Smooth muscle cell (in vitro differentiated cells): ENCODE measurements at regions not wholly inside any gene's neighbourhood (a gene's known extent, or its start where the extent isn't known, plus 50 kb on each side); places are given as distances from the start of the nearest gene placed in this dataset.

Experiments
- DNase-seq: peaks from one replicate; lab custom pipeline; 2025; ENCODE audit not compliant: unreplicated experiment; lab: John Stamatoyannopoulos, UW
- H2AFZ ChIP-seq: fragments of 200-600 bp; sonication (generic); 2 replicates; pipeline ENCODE4 v1.6.0; 2016; ENCODE audit warnings: antibody characterized with exemption, low read depth, mild to moderate bottlenecking
- H3F3A ChIP-seq: fragments of 200-600 bp; sonication (generic); 2 replicates; pipeline ENCODE4 v1.6.0; 2017; ENCODE audit warnings: antibody characterized with exemption, low read depth
- H3K27ac ChIP-seq: fragments of 200-600 bp; sonication (generic); 2 replicates; pipeline ENCODE4 v1.5.1; 2016; ENCODE audit warnings: low read depth, mild to moderate bottlenecking
- H3K27me3 ChIP-seq: fragments of 200-600 bp; sonication (generic); 2 replicates; pipeline ENCODE4 v1.6.1; 2016; ENCODE audit warnings: low read depth, mild to moderate bottlenecking
- H3K36me3 ChIP-seq: fragments of 200-600 bp; sonication (generic); 2 replicates; pipeline ENCODE4 v1.5.1; 2016; ENCODE audit warnings: low read depth
- H3K4me1 ChIP-seq: fragments of 200-600 bp; sonication (generic); 2 replicates; pipeline ENCODE4 v1.5.1; 2016; ENCODE audit warnings: low read depth
- H3K4me2 ChIP-seq: fragments of 200-600 bp; sonication (generic); 2 replicates; pipeline ENCODE4 v1.6.0; 2016; ENCODE audit warnings: mild to moderate bottlenecking
- H3K4me3 ChIP-seq: fragments of 200-600 bp; sonication (generic); 2 replicates; pipeline ENCODE4 v1.5.1; 2016; ENCODE audit warnings: mild to moderate bottlenecking
- H3K79me2 ChIP-seq: fragments of 200-600 bp; sonication (generic); 2 replicates; pipeline ENCODE4 v1.6.0; 2016; ENCODE audit warnings: low read depth, mild to moderate bottlenecking
- H3K9ac ChIP-seq: fragments of 200-600 bp; sonication (generic); 2 replicates; pipeline ENCODE4 v1.6.0; 2016; ENCODE audit warnings: low read depth
- H3K9me3 ChIP-seq: fragments of 200-600 bp; sonication (generic); replicated peaks from 2 replicates; pipeline ENCODE4 v1.5.1; 2016; ENCODE audit warnings: low read depth
- H4K20me1 ChIP-seq: fragments of 200-600 bp; sonication (generic); 2 replicates; pipeline ENCODE4 v1.6.0; 2016; ENCODE audit warnings: low read depth
- WGBS: methylation state at CpG from one replicate; pipeline ENCODE4 v1.1.7; 2016; ENCODE audit warnings: low lambda C conversion rate; 5-methylcytosine and 5-hydroxymethylcytosine counted together
- TF ChIP-seq, protein P1 (sequence below): fragments of 200-600 bp; sonication (generic); IDR thresholded peaks from 2 replicates; pipeline ENCODE4 v1.5.1; 2017; ENCODE audit warnings: borderline replicate concordance, mild to moderate bottlenecking, antibody characterized with exemption; ENCODE audit not compliant: insufficient read depth, poor library complexity, severe bottlenecking

DNA sequence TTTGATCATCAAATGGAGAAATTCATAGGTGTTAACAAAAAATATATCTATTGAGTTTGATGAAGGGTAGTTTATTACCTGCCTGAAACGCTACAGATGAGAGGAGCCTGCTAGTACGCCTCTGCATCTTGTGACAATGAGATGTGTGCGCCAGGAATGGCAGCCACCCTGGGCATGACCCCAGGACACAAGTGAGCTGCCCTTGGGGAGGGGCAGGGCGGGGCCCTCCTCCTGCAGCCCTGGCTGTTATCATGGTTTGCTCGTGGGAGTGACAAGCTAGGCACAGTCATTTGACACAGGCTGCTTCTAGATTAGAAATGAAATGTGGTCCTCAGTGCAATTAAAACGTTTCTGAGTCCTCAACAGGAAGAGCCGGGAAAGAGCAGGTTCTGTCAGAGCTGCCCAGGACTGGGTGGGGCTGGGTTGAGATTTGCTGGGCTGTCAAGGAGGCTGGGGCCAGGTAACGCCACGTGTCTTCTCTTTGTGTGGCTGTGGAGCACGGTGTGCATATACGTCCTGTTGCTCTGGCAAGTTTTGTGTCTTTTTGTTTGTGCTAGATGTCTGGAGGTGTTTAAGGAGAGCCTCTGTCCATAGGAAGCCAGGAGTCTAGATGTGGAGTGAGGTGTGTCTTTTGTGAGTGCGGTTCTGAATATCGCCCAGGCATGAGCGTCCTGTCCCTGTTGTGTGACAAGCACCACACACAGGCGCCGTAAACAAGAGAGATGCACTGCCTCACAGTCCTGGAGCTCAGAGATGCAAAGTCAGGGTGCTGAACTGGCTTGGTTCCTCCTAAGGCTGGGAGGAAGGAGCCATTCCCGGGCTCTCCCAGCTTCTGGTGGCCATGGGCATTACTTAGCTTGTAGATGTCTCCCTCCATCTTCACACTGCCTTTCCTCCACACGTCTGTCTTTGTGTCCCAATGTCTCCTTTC, 129.0 kb upstream of the IRX4 start:
- Histone ChIP-seq H3K4me2 (no peak overlapping the region), H3K36me3 (no peaks in the 10 kb centered on the region), H2AFZ (no peak overlapping the region), H4K20me1 (no peaks in the 10 kb centered on the region), H3K79me2 (no peaks in the 10 kb centered on the region), H3K9ac (no peak overlapping the region), H3F3A (no peaks in the 10 kb centered on the region), H3K27me3 (no peaks in the 10 kb centered on the region), H3K27ac (no peak overlapping the region), H3K4me1 (no peaks in the 10 kb centered on the region), H3K9me3 (no peaks in the 10 kb centered on the region), H3K4me3 (no peak overlapping the region)
- no peak for DNase-seq
- TF ChIP-seq, protein P1, sequence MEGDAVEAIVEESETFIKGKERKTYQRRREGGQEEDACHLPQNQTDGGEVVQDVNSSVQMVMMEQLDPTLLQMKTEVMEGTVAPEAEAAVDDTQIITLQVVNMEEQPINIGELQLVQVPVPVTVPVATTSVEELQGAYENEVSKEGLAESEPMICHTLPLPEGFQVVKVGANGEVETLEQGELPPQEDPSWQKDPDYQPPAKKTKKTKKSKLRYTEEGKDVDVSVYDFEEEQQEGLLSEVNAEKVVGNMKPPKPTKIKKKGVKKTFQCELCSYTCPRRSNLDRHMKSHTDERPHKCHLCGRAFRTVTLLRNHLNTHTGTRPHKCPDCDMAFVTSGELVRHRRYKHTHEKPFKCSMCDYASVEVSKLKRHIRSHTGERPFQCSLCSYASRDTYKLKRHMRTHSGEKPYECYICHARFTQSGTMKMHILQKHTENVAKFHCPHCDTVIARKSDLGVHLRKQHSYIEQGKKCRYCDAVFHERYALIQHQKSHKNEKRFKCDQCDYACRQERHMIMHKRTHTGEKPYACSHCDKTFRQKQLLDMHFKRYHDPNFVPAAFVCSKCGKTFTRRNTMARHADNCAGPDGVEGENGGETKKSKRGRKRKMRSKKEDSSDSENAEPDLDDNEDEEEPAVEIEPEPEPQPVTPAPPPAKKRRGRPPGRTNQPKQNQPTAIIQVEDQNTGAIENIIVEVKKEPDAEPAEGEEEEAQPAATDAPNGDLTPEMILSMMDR: no peak
- 88% methylated on average over 18 of the region's 18 CpGs for WGBS

DNA sequence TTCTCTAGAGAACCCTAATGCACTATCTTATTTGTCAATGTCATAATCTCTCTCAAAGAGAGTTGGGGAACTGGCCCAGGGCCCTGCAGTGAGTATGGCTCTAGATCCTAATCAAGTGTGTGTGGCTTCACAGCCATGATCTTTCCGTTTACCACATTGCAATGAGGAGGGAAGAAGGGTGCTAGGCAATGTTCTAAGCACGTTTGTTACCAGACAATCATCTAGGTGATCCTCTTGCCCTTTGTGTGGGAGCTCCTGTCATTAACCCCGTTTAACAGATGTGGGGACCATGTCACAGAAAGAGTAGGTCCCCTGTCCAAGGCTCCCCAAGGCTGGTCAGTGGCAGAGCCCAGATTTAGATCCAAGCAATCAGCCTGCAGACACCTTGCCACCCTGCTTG, 128.2 kb upstream of the IRX4 start:
- 87% methylated on average over 3 of the region's 3 CpGs for WGBS
- no peaks in the 10 kb centered on the region for H3K36me3 ChIP-seq
- TF ChIP-seq, protein P1: no peak
- H3F3A ChIP-seq: no peaks in the 10 kb centered on the region
- no peak overlapping the region for H3K4me3 ChIP-seq
- H3K79me2 ChIP-seq: no peaks in the 10 kb centered on the region
- no peak for DNase-seq
- no peaks in the 10 kb centered on the region for H4K20me1 ChIP-seq
- H3K9me3 ChIP-seq: no peaks in the 10 kb centered on the region
- no peak overlapping the region for H3K27ac ChIP-seq
- no peak overlapping the region for H3K4me2 ChIP-seq
- no peaks in the 10 kb centered on the region for H3K27me3 ChIP-seq
- no peak overlapping the region for H3K9ac ChIP-seq
- H2AFZ ChIP-seq: no peak overlapping the region
- H3K4me1 ChIP-seq: no peaks in the 10 kb centered on the region

DNA sequence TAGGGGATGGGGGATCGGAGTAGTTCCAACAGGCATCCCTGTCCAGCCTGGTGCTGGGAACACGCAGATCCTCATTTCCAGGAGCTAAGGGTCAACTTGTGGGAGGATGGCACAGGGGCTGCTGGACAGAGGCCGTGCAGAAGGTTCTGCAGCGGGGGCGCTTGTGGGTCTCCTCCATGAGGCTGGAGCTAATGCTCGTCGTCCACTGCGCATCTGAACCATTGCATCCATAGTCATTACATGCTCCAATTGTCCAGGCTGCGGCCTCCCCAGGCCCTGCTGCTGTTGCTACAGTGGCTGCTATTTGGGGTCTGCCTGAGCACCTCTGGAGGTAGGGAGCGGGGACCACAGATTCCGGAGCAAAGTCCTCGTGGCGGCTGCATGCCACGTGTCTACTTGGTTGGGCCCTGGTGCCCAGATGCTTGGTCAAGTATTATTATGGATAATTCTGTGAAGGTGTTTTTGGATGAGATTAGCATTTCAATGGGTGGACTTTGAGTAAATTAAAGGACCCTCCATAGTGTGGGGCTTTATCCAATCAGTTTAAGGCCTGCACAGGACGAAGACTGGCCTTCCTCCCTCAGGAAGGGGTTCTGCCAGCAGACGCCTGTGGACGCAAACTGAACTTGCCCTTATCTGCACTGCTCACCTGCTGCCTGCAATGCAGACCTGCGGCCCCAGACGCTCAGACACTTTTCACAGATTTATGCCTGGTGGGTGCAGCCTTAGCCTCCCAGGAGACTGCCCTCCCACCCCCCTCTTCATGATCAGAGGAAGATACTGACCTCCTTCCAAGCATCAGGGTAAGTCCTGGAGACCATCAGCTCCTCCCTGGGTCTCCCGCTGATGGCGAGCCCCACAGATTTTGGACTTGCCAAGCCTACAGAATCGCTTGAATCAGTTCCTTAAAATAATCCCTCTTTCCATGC, 127.5 kb upstream of the IRX4 start:
- TF ChIP-seq, protein P1: no peak
- H4K20me1 ChIP-seq: no peaks in the 10 kb centered on the region
- H3K79me2 ChIP-seq: no peaks in the 10 kb centered on the region
- no peaks in the 10 kb centered on the region for H3K27me3 ChIP-seq
- no peak overlapping the region for H3K9ac ChIP-seq
- H3K36me3 ChIP-seq: no peaks in the 10 kb centered on the region
- H3K4me1 ChIP-seq: no peaks in the 10 kb centered on the region
- H2AFZ ChIP-seq: no peak overlapping the region
- 92% methylated on average over 22 of the region's 22 CpGs for WGBS
- no peak overlapping the region for H3K27ac ChIP-seq
- no peaks in the 10 kb centered on the region for H3F3A ChIP-seq
- no peaks in the 10 kb centered on the region for H3K9me3 ChIP-seq
- no peak overlapping the region for H3K4me2 ChIP-seq
- DNase-seq: no peak
- H3K4me3 ChIP-seq: no peak overlapping the region
